IMR-90 (cell line): ENCODE measurements at regions not wholly inside any gene's neighbourhood (a gene's known extent, or its start where the extent isn't known, plus 50 kb on each side); places are given as distances from the start of the nearest gene placed in this dataset.

Experiments used
- ATAC-seq: fragments of 200-7000 bp; cut with Tn5 transposase; 2 replicates; pipeline ENCODE4 v1.9.1; 2020; ENCODE audit warnings: low read depth, mild to moderate bottlenecking, moderate library complexity
- BruUV-seq: library from RNA; stranded (reverse); fragments of 400-500 nt; replicated peaks from 2 replicates; lab custom pipeline; 2021; lab: Mats Ljungman, UMichigan
- CTCF ChIA-PET: fragments of 300-600 bp; formaldehyde crosslinking; extraction: SDS; loops from one replicate; lab custom pipeline; 2021; ENCODE audit warnings: antibody characterized with exemption; lab: Yijun Ruan, JAX
- POLR2A ChIA-PET: fragments of 300-600 bp; sonication (Branson Sonifier 250); formaldehyde crosslinking; loops from one replicate; lab custom pipeline; 2022; ENCODE audit warnings: antibody characterized with exemption; ENCODE audit not compliant: unreplicated experiment; lab: Charles Lee
- DNase-seq: peaks from one replicate; pipeline ENCODE4 v3.0.0; 2013
- H2AFZ ChIP-seq: replicated peaks from 2 replicates; pipeline ENCODE3; 2013; ENCODE audit warnings: low read length, mild to moderate bottlenecking; ENCODE audit not compliant: poor library complexity
- H2AK5ac ChIP-seq: 2 replicates; pipeline ENCODE4 v1.6.1; 2013; ENCODE audit warnings: low read depth, low read length, inconsistent platforms
- H2AK9ac ChIP-seq: replicated peaks from 2 replicates; pipeline ENCODE3; 2013; ENCODE audit warnings: mild to moderate bottlenecking, low read depth, low read length, moderate library complexity; ENCODE audit not compliant: poor library complexity
- H2BK120ac ChIP-seq: 2 replicates; pipeline ENCODE4 v1.6.1; 2013; ENCODE audit warnings: low read depth, low read length, inconsistent platforms
- H2BK15ac ChIP-seq: 3 replicates; pipeline ENCODE4 v1.6.1; 2013; ENCODE audit warnings: low read depth, low read length, inconsistent platforms
- H2BK20ac ChIP-seq: 2 replicates; pipeline ENCODE4 v1.6.1; 2013; ENCODE audit warnings: low read depth, mild to moderate bottlenecking, inconsistent platforms, low read length, moderate library complexity
- H2BK5ac ChIP-seq: 2 replicates; pipeline ENCODE4 v1.6.1; 2013; ENCODE audit warnings: mild to moderate bottlenecking, low read depth, low read length, inconsistent platforms; ENCODE audit not compliant: poor library complexity, severe bottlenecking
- H3K14ac ChIP-seq: replicated peaks from 2 replicates; pipeline ENCODE4 v1.6.1; 2013; ENCODE audit warnings: low read depth, low read length, inconsistent platforms
- H3K18ac ChIP-seq: 2 replicates; pipeline ENCODE4 v1.6.1; 2013; ENCODE audit warnings: low read depth, low read length, control low read depth
- H3K23ac ChIP-seq: 2 replicates; pipeline ENCODE4 v1.6.1; 2013; ENCODE audit warnings: low read depth, low read length, inconsistent platforms
- H3K27ac ChIP-seq: 2 replicates; pipeline ENCODE4 v1.5.1; 2013; ENCODE audit warnings: mild to moderate bottlenecking, control low read depth, low read length; ENCODE audit not compliant: insufficient read depth
- H3K27me3 ChIP-seq: 2 replicates; pipeline ENCODE4 v1.6.1; 2013; ENCODE audit warnings: low read length; ENCODE audit not compliant: control insufficient read depth, insufficient read depth
- H3K36me3 ChIP-seq: 2 replicates; pipeline ENCODE4 v1.6.1; 2013; ENCODE audit warnings: low read length, mixed read lengths; ENCODE audit not compliant: control insufficient read depth, insufficient read depth
- H3K4ac ChIP-seq: 2 replicates; pipeline ENCODE4 v1.6.1; 2013; ENCODE audit warnings: low read depth, low read length, inconsistent platforms
- H3K4me1 ChIP-seq: 2 replicates; pipeline ENCODE4 v1.6.1; 2013; ENCODE audit warnings: low read length, mixed read lengths; ENCODE audit not compliant: control insufficient read depth, insufficient read depth
- H3K4me2 ChIP-seq: 2 replicates; pipeline ENCODE4 v1.6.1; 2013; ENCODE audit warnings: low read depth, mild to moderate bottlenecking, control low read depth, low read length, moderate library complexity
- H3K4me3 ChIP-seq: 2 replicates; pipeline ENCODE4 v1.5.1; 2013; ENCODE audit warnings: low read depth, mild to moderate bottlenecking, control low read depth, low read length, moderate library complexity; ENCODE audit not compliant: insufficient read depth
- H3K56ac ChIP-seq: 2 replicates; pipeline ENCODE4 v1.6.1; 2013; ENCODE audit warnings: low read length, inconsistent platforms; ENCODE audit not compliant: insufficient read depth; ENCODE audit errors: extremely low read depth
- H3K79me1 ChIP-seq, 2 experiments: 2 replicates each; pipeline ENCODE4 v1.6.1; 2013; ENCODE audit warnings: low read length in 2 of 2, inconsistent platforms in 1 of 2, low read depth in 1 of 2
- H3K9ac ChIP-seq: 2 replicates; pipeline ENCODE4 v1.6.1; 2013; ENCODE audit warnings: low read depth, low read length, control low read depth
- H3K9me1 ChIP-seq: 2 replicates; pipeline ENCODE4 v1.6.1; 2013; ENCODE audit warnings: low read length, inconsistent platforms; ENCODE audit not compliant: insufficient read depth
- H3K9me3 ChIP-seq: 2 replicates; pipeline ENCODE4 v1.6.1; 2013; ENCODE audit warnings: low read length; ENCODE audit not compliant: control insufficient read depth, insufficient read depth
- H4K20me1 ChIP-seq: 2 replicates; pipeline ENCODE4 v1.6.1; 2013; ENCODE audit warnings: low read length, inconsistent platforms; ENCODE audit not compliant: insufficient read depth
- H4K5ac ChIP-seq: 2 replicates; pipeline ENCODE4 v1.6.1; 2013; ENCODE audit warnings: mild to moderate bottlenecking, low read depth, low read length, control low read depth
- H4K8ac ChIP-seq, 2 experiments: 2 replicates each; pipeline ENCODE4 v1.6.1; 2013; ENCODE audit warnings: low read depth in 2 of 2, low read length in 2 of 2, control low read depth in 1 of 2, inconsistent platforms in 1 of 2
- H4K91ac ChIP-seq: 2 replicates; pipeline ENCODE4 v1.6.1; 2013; ENCODE audit warnings: low read depth, low read length, inconsistent platforms; ENCODE audit not compliant: insufficient read depth
- BHLHE40 ChIP-seq: fragments of 150-350 bp; IDR thresholded peaks from 2 replicates; pipeline ENCODE4 v1.6.1; 2016; ENCODE audit warnings: mild to moderate bottlenecking, low read depth, low read length
- CEBPB ChIP-seq: IDR thresholded peaks from 2 replicates; pipeline ENCODE4 v1.6.1; 2012; ENCODE audit warnings: low read depth, low read length, improper control_type of control experiment
- CHD1 ChIP-seq: IDR thresholded peaks from 2 replicates; pipeline ENCODE4 v1.6.1; 2012; ENCODE audit warnings: low read depth, low read length, improper control_type of control experiment
- CTCF ChIP-seq: conservative IDR thresholded peaks from 2 replicates; pipeline ENCODE4 v1.5.1; 2012; ENCODE audit warnings: mild to moderate bottlenecking, low read depth, low read length, improper control_type of control experiment
- ELK1 ChIP-seq: fragments of 150-350 bp; IDR thresholded peaks from 2 replicates; pipeline ENCODE4 v1.6.1; 2016; ENCODE audit warnings: low read depth, mild to moderate bottlenecking, low read length, moderate library complexity, borderline replicate concordance
- FOS ChIP-seq: fragments of 150-350 bp; IDR thresholded peaks from 2 replicates; pipeline ENCODE4 v1.6.1; 2016; ENCODE audit warnings: low read depth, low read length
- MAFK ChIP-seq: IDR thresholded peaks from 2 replicates; pipeline ENCODE4 v1.6.1; 2012; ENCODE audit warnings: low read depth, low read length, improper control_type of control experiment
- MAZ ChIP-seq: IDR thresholded peaks from 2 replicates; pipeline ENCODE4 v1.6.1; 2012; ENCODE audit warnings: low read depth, mild to moderate bottlenecking, low read length, improper control_type of control experiment, moderate library complexity, borderline replicate concordance
- MXI1 ChIP-seq: IDR thresholded peaks from 2 replicates; pipeline ENCODE4 v1.6.1; 2012; ENCODE audit warnings: low read depth, mild to moderate bottlenecking, low read length, moderate library complexity, borderline replicate concordance
- NFE2L2 ChIP-seq: fragments of 150-350 bp; IDR thresholded peaks from 2 replicates; pipeline ENCODE4 v1.6.1; 2016; ENCODE audit warnings: low read depth, mild to moderate bottlenecking, low read length
- POLR2A ChIP-seq: IDR thresholded peaks from 2 replicates; pipeline ENCODE4 v1.6.1; 2012; ENCODE audit warnings: mild to moderate bottlenecking, low read depth, low read length
- RAD21 ChIP-seq: IDR thresholded peaks from 2 replicates; pipeline ENCODE4 v1.6.1; 2012; ENCODE audit warnings: low read length, improper control_type of control experiment
- RCOR1 ChIP-seq: IDR thresholded peaks from 2 replicates; pipeline ENCODE4 v1.6.1; 2012; ENCODE audit warnings: mild to moderate bottlenecking, low read length, improper control_type of control experiment; ENCODE audit not compliant: insufficient replicate concordance
- RFX5 ChIP-seq: IDR thresholded peaks from 2 replicates; pipeline ENCODE4 v1.8.0; 2012; ENCODE audit warnings: low read depth, mild to moderate bottlenecking, low read length, moderate library complexity
- SMC3 ChIP-seq: fragments of 150-350 bp; IDR thresholded peaks from 2 replicates; pipeline ENCODE4 v1.6.1; 2016; ENCODE audit warnings: low read depth, mild to moderate bottlenecking, antibody characterized with exemption, low read length, moderate library complexity
- USF2 ChIP-seq: fragments of 150-350 bp; IDR thresholded peaks from 2 replicates; pipeline ENCODE4 v1.6.1; 2017; ENCODE audit warnings: mild to moderate bottlenecking, antibody characterized with exemption, low read length, low read depth
- WGBS, 2 experiments: methylation state at CpG; one replicate each; pipeline versions ENCODE4 v1.1.5 to v1.1.7; 2013; ENCODE audit warnings: missing lambda C conversion rate in 2 of 2; ENCODE audit not compliant: insufficient read length in 1 of 2; ENCODE audit errors: extremely low coverage in 2 of 2; 5-methylcytosine and 5-hydroxymethylcytosine counted together
- dilution Hi-C: fragments of 300-500 bp; cut with HindIII; formaldehyde crosslinking; loops from one replicate; pipeline ENCODE4 v1.14.3; 2018; ENCODE audit warnings: low sequenced_read_pairs; ENCODE audit not compliant: unreplicated experiment
- in situ Hi-C: fragments of 300-500 bp; cut with MboI; formaldehyde crosslinking; loops from 3 replicates; pipeline ENCODE4 v1.14.3; 2019; ENCODE audit warnings: low sequenced_read_pairs, inconsistent platforms, mixed read lengths
- intact Hi-C: fragments of 100-400 bp; cut with micrococcal nuclease; formaldehyde crosslinking; loops from 2 replicates; pipeline ENCODE4 v1.10.0; 2022

GRCh38 chr7:22676385-22676784 is 50.6 kb upstream of the IL6 start:
- Histone ChIP-seq H2BK5ac (peak overlapping the region; percentile 76), H3K4me2 (no peak overlapping the region), H3K36me3 (no peaks in the 10 kb centered on the region), H3K9ac (no peak overlapping the region), H3K56ac (no peak overlapping the region), H3K27me3 (no peaks in the 10 kb centered on the region), H2BK120ac (peak overlapping the region; percentile 66; the same call in 1 of the 2 replicates), H3K9me3 (no peaks in the 10 kb centered on the region), H3K14ac (peak overlapping the region; percentile 10), H4K91ac (peak overlapping the region; percentile 35), H3K9me1 (peaks cover 6% of the 10 kb centered on the region), H2AFZ (no peak overlapping the region), H3K79me1 (no peaks in the 10 kb centered on the region), H3K4ac (peak overlapping the region; percentile 30; the same call in 1 of the 2 replicates), H3K23ac (peak overlapping the region; percentile 2; the same call in 1 of the 2 replicates), H2BK20ac (peak overlapping the region; percentile 79; the same call in 1 of the 2 replicates), H3K4me3 (no peak overlapping the region), H3K4me1 (peaks cover 13% of the 10 kb centered on the region), H4K5ac (peak overlapping the region; percentile 33; the same call in 1 of the 2 replicates), H2AK5ac (no peak overlapping the region), H4K8ac (peak overlapping the region in 1 of 2 experiments; percentile 66; a peak in 3 of 4 replicates), H3K27ac (no peak overlapping the region), H4K20me1 (peaks cover under 1% of the 10 kb centered on the region; the same call in 1 of the 2 replicates), H3K18ac (peak overlapping the region; percentile 68; the same call in 1 of the 2 replicates), H2BK15ac (peak overlapping the region; percentile 9; the same call in 1 of the 3 replicates), H2AK9ac (no peak overlapping the region)
- no peak for ATAC-seq
- intact Hi-C loops = no loop called here
- in situ Hi-C loops = no loop called here
- ChIA-PET POLR2A (no interaction called here), CTCF (no interaction called here)
- TF ChIP-seq RCOR1 = no peak
- TF ChIP-seq MAFK = no peak
- no peak for TF ChIP-seq CTCF
- no peak for TF ChIP-seq MAZ
- no peak for TF ChIP-seq ELK1
- TF ChIP-seq NFE2L2 = no peak
- TF ChIP-seq USF2 = no peak
- no peak for TF ChIP-seq CHD1
- TF ChIP-seq RAD21 = no peak
- no peak for TF ChIP-seq SMC3
- no peak for TF ChIP-seq POLR2A
- TF ChIP-seq BHLHE40 = no peak
- TF ChIP-seq CEBPB = no peak
- TF ChIP-seq RFX5 = no peak
- no peak for TF ChIP-seq FOS
- TF ChIP-seq MXI1 = no peak
- no TSS peak for BruUV-seq
- WGBS, 2 experiments = no CpG with 5 or more reads among the region's 2 CpGs
- no peak for DNase-seq
- dilution Hi-C loops = no loop called here
